Psoas muscle (tissue), 7 donors: ENCODE measurements at regions not wholly inside any gene's neighbourhood (a gene's known extent, or its start where the extent isn't known, plus 50 kb on each side); places are given as distances from the start of the nearest gene placed in this dataset.

Experiments used
- ATAC-seq, 4 donors: fragments of 200-7000 bp; cut with Tn5 transposase; one replicate each; pipeline ENCODE4 v1.9.1; 2020; ENCODE audit warnings: moderate library complexity in 3 of 4, mild to moderate bottlenecking in 2 of 4
- DNase-seq, 2 donors: peaks; one replicate each; pipeline ENCODE4 v3.0.0-alpha.2; 2020
- H3K27ac ChIP-seq: fragments of 200-600 bp; one replicate; pipeline ENCODE4 v1.8.0; 2022
- H3K27me3 ChIP-seq, 3 donors: fragments of 200-600 bp in 1 of 3; one replicate each; pipeline versions ENCODE4 v1.6.1 to v1.8.0; 2013 to 2022; ENCODE audit warnings: low read length in 2 of 3, mild to moderate bottlenecking in 2 of 3, moderate library complexity in 1 of 3; ENCODE audit not compliant: insufficient read depth in 3 of 3
- H3K36me3 ChIP-seq, 2 donors: fragments of 200-600 bp in 1 of 2; one replicate each; pipeline versions ENCODE4 v1.6.1 to v1.8.0; 2013 to 2022; ENCODE audit warnings: low read depth in 1 of 2, mild to moderate bottlenecking in 1 of 2, moderate library complexity in 1 of 2; ENCODE audit not compliant: insufficient read depth in 1 of 2
- H3K4me1 ChIP-seq: fragments of 200-600 bp; one replicate; pipeline ENCODE4 v1.8.0; 2022
- H3K4me3 ChIP-seq: fragments of 200-600 bp; one replicate; pipeline ENCODE4 v1.8.0; 2022; ENCODE audit warnings: mild to moderate bottlenecking
- H3K9me3 ChIP-seq: fragments of 200-600 bp; one replicate; pipeline ENCODE4 v1.8.0; 2022
- WGBS, 3 donors: extraction: QIAGEN DNeasy Blood & Tissue Kit; methylation state at CpG; one replicate each; pipeline versions ENCODE4 v1.1.6 to v1.1.7; 2013; 5-methylcytosine and 5-hydroxymethylcytosine counted together
- intact Hi-C, 2 donors: fragments of 100-400 bp; cut with DNase I; formaldehyde crosslinking; loops; one replicate each; pipeline versions ENCODE4 v1.11.0 to v1.14.2; 2022
- TF ChIP-seq, protein P1 (sequence below): fragments of 200-600 bp; IDR thresholded peaks from one replicate; pipeline ENCODE4 v1.8.0; 2022; ENCODE audit warnings: antibody characterized with exemption
- donor health status: healthy with polysubstance abuse.
- donor health status: DM: no; HTN: no; CAD: no; lungs with moderate emphysema.
- donor health status: Bipolar disorder and iron deficiency.
- donor health status: healthy.
- donor health status: DM: yes; HTN: yes; CAD: no.
- donor health status: DM: no; HTN: no; CAD: no.
- donor health status: DM: yes; HTN: yes; CAD: no.

DNA sequence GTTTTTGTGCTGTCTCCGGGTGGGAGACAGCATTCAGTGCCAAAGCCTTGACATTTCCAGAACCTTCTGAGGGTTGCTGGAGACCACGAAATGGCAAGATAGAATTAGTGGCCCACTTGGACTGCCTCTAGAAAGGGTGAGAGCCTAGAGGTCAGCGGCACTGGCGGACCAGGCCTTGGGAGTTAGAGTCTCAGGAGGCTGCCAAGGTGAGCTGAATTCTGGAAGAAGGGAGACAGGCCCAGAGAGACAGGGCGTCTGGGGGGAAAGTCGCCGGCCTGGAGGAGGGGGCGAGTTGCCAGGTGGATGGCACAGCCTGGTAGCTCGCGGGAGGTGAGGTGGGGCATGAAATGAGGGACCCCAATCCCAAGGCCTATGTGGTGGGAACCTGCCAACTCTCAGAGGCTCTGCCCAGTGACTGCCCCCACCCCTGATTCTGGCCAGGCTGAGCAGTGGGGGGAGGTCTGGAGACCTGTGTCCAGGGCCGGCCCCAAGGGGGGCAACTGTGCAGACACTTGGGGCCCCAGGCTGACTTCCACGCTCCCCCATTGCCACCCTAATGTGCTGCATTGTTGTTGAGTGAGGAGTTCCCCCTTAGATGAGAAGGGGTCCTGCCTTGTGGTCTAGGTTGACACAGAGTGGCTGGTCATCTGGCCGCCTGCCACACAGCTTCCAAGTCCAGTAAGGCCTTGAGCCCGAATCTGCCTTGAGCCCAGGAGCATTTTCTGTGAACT is 211.1 kb upstream of the CIBAR2 start:
- H3K36me3 ChIP-seq: no peaks in the 10 kb centered on the region
- intact Hi-C loops: no loop called here
- DNase-seq (no peak), ATAC-seq (no peak)
- WGBS, 3 donors: 81 to 89% (median 83%) methylated on average over 14 of the region's 14 CpGs
- H3K4me1 ChIP-seq: peaks cover 40% of the 10 kb centered on the region
- TF ChIP-seq, protein P1, sequence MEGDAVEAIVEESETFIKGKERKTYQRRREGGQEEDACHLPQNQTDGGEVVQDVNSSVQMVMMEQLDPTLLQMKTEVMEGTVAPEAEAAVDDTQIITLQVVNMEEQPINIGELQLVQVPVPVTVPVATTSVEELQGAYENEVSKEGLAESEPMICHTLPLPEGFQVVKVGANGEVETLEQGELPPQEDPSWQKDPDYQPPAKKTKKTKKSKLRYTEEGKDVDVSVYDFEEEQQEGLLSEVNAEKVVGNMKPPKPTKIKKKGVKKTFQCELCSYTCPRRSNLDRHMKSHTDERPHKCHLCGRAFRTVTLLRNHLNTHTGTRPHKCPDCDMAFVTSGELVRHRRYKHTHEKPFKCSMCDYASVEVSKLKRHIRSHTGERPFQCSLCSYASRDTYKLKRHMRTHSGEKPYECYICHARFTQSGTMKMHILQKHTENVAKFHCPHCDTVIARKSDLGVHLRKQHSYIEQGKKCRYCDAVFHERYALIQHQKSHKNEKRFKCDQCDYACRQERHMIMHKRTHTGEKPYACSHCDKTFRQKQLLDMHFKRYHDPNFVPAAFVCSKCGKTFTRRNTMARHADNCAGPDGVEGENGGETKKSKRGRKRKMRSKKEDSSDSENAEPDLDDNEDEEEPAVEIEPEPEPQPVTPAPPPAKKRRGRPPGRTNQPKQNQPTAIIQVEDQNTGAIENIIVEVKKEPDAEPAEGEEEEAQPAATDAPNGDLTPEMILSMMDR: no peak
- H3K9me3 ChIP-seq: no peaks in the 10 kb centered on the region
- H3K27me3 ChIP-seq: no peaks in the 10 kb centered on the region
- H3K4me3 ChIP-seq: no peak overlapping the region
- peak overlapping the region; percentile 85 for H3K27ac ChIP-seq

DNA sequence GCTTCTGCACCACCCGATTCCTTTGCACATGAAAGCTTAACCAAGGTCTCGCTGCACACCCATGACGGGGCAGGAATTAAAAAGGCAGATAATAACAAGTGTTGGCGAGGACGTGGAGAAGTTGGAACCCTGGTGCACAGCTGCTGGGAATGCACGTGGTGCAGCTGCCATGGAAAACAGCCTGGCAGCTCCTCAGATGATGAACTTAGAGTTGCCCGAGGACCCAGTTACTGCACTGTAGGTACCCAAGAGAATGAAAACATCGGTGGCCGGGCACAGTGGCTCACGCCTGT is 211.6 kb upstream of the CIBAR2 start:
- no peak overlapping the region for H3K4me3 ChIP-seq
- H3K36me3 ChIP-seq: no peaks in the 10 kb centered on the region
- H3K27me3 ChIP-seq: no peaks in the 10 kb centered on the region
- 87 to 93% (median 87%) methylated on average over 10 of the region's 10 CpGs for WGBS, 3 donors
- no peaks in the 10 kb centered on the region for H3K9me3 ChIP-seq
- H3K4me1 ChIP-seq: peaks cover 43% of the 10 kb centered on the region
- H3K27ac ChIP-seq: no peak overlapping the region
- intact Hi-C loops: no loop called here
- ATAC-seq (no peak), DNase-seq (no peak)
- TF ChIP-seq, protein P1: no peak

DNA sequence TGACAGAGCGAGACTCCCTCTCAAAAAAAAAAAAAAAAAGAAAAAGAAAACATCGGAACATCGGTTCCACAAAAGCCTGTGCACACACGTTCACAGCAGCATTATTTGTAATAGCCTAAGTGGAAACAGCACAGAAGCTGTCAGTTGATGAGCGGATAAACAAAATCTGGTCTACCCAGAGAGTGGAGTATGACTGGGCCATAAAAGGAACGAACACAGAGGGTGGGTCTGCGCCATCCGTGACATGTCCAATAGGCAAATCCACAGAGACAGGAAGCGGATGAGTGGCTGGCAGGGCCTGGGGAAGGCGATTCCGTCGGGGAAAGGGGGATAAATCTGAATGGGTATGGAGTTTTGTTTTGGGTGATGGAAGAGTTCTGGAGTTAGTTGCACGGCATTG is 212.2 kb upstream of the CIBAR2 start:
- Histone ChIP-seq H3K4me3 (no peak overlapping the region), H3K9me3 (no peaks in the 10 kb centered on the region), H3K4me1 (peaks cover 49% of the 10 kb centered on the region), H3K27me3 (no peaks in the 10 kb centered on the region), H3K27ac (no peak overlapping the region), H3K36me3 (no peaks in the 10 kb centered on the region)
- WGBS, 3 donors: 92 to 94% (median 93%) methylated on average over 12 to 13 of the region's 13 CpGs
- DNase-seq (no peak), ATAC-seq (no peak)
- intact Hi-C loops: no loop called here
- TF ChIP-seq, protein P1: no peak

DNA sequence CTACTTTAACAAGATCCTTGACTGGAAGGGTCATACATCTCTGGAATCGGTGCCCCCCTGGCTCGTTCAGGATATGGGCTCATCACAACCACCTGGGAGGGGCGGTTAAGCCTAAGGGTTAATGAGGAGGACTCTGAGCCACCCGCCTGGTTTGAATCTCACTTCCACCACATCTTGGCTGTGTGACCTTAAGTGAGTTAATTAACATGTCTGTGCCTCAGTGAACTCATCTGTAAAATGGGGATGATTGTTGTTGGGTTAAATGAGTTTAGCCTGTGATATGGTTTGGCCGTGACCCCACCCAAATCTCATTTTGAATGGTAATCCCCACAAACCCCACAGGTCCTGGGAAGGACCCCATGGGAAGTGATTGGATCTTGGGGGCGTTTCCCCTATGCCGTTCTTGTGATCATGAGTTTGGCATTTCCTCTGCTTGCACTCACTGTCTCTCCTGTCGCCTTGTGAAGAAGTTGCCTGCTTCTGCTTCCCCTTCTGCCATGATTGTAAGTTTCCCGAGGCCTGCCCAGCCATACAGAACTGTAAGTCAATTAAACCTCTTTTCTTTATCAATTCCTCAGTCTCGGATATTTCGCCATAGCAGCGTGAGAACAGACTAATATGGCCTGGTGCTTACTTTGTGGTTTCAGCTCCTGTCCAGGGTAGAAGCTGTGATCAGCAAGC is 214.0 kb upstream of the CIBAR2 start:
- WGBS, 3 donors: 87 to 94% (median 89%) methylated on average over 12 of the region's 12 CpGs
- TF ChIP-seq, protein P1: no peak
- peaks cover 53% of the 10 kb centered on the region for H3K4me1 ChIP-seq
- H3K27me3 ChIP-seq: no peaks in the 10 kb centered on the region
- intact Hi-C loops: no loop called here
- H3K36me3 ChIP-seq: no peaks in the 10 kb centered on the region
- no peak for DNase-seq
- H3K27ac ChIP-seq: no peak overlapping the region
- no peak overlapping the region for H3K4me3 ChIP-seq
- H3K9me3 ChIP-seq: no peaks in the 10 kb centered on the region
- no peak for ATAC-seq

DNA sequence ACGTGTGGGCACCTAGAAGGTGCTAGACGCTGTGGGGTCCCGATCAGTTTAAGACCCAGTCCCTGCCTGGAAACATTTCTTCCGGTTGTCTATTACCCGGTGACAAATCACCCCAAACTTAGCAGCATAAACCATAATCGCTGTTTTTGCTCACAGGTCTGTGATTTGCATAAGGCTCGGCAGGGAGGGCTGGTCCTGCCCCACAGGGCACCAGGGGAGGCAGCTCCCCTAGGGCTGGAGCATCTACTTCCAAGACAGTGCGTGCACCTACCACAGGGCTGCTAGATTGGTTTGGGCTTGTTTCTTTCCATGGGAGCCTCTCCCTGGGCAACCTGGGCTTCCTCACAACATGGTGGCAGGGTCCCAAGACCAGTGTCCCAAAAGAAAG is 214.5 kb upstream of the CIBAR2 start:
- H3K9me3 ChIP-seq: no peaks in the 10 kb centered on the region
- H3K27me3 ChIP-seq: no peaks in the 10 kb centered on the region
- peaks cover 48% of the 10 kb centered on the region for H3K4me1 ChIP-seq
- H3K27ac ChIP-seq: no peak overlapping the region
- 96 to 97% (median 97%) methylated on average over 8 of the region's 8 CpGs for WGBS, 3 donors
- H3K36me3 ChIP-seq: no peaks in the 10 kb centered on the region
- TF ChIP-seq, protein P1: no peak
- no peak overlapping the region for H3K4me3 ChIP-seq
- no peak for DNase-seq
- intact Hi-C loops: no loop called here
- no peak for ATAC-seq
